ENCODE measurements at regions not wholly inside any gene's neighbourhood (a gene's known extent, or its start where the extent isn't known, plus 50 kb on each side); places are given as distances from the start of the nearest gene placed in this dataset.

DNA sequence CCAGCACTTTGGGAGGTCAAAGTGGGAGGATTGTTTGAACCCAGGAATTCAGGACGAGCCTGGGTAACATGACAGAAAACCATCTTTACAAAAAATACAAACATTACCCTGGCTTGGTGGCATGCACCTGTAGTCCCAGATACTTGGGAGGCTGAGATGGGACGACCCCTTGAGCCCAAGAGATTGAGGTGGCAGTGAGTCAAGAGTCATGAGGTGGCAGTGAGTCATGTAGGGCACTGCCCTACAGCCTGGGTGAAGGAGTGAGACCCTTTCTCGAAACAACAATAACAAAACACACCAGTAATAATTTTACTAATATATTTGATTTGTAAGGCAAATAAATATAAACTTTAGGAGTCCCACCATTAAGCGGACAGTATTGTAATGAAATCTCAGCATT lies 1906.2 kb downstream of the NCAM2 start:
- TF ChIP-seq ARNT (IDR thresholded peaks at IDR 0.05) (no peak), SUZ12 (IDR thresholded peaks at IDR 0.05) (no peak), BHLHE40 (IDR thresholded peaks at IDR 0.05; ENCODE audit: borderline replicate concordance) (no peak), FOXM1 (IDR thresholded peaks at IDR 0.05; ENCODE audit: borderline replicate concordance) (no peak), ZNF384 (IDR thresholded peaks at IDR 0.05) (no peak), L3MBTL2 (conservative IDR thresholded peaks at IDR 0.05) (no peak), FOXA1 (IDR thresholded peaks at IDR 0.05) (no peak), FOXK2 (IDR thresholded peaks at IDR 0.05) (no peak)
- TF ChIP-seq, protein P1, sequence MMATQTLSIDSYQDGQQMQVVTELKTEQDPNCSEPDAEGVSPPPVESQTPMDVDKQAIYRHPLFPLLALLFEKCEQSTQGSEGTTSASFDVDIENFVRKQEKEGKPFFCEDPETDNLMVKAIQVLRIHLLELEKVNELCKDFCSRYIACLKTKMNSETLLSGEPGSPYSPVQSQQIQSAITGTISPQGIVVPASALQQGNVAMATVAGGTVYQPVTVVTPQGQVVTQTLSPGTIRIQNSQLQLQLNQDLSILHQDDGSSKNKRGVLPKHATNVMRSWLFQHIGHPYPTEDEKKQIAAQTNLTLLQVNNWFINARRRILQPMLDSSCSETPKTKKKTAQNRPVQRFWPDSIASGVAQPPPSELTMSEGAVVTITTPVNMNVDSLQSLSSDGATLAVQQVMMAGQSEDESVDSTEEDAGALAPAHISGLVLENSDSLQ (IDR thresholded peaks at IDR 0.05), result no peak
